ENCODE measurements at regions not wholly inside any gene's neighbourhood (a gene's known extent, or its start where the extent isn't known, plus 50 kb on each side); places are given as distances from the start of the nearest gene placed in this dataset.
"Not testable (repeated sequence)": the region's sequence is repeated elsewhere in the genome, so short reads cannot be mapped to it uniquely, and the experiment has no call there.

DNA sequence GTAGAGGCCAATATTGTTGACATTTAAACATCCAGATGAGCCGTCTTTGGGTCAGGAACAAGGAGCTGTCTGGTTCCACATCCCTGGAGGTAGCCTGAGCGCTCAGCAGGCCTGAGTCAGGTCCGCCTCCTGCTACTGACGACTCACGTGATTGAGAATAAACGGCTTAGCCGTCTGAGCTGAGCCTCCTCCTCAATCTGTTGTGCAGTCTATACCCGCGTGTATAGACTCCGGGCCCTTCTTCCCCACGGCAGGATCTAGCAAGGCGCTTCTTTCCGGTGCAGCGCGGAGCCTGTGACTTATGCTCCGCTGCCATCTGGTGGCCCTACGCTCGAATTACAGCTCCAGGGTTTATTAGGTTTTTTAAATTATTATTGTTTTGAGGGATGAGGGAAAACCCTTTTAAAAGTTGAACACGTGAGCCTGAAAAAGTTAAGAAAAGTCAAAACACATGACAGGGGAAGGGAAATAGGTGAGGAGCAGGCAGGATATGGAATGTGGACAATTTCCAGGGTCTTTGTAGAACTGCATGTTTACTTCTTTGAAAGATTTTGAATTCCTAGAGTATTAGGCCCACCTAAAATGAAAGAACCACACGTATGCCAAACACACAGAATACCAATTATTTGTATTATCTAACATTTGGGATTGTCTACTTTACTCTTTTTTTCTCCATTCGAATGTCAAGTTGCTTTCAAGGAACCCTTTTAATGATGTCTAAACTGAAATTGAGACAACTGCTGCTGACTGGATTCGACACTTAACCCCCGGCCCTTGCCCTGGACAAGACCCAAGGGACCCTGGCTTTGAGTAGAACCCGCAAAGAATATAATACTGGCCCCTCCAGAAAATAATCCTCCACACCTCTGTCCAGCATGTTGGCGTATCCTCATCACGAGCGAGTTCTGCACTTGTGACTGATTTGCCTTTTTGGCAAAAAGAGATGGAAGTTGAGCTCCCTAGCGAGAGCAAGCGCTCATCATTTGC lies 112.4 kb upstream of the ZNF236 start:
- DNase-seq (ENCODE audit: low spot score), result peak; percentile 46
- ATAC-seq (ENCODE audit: low FRiP score), result peak; percentile 78
- TF ChIP-seq, protein P1, sequence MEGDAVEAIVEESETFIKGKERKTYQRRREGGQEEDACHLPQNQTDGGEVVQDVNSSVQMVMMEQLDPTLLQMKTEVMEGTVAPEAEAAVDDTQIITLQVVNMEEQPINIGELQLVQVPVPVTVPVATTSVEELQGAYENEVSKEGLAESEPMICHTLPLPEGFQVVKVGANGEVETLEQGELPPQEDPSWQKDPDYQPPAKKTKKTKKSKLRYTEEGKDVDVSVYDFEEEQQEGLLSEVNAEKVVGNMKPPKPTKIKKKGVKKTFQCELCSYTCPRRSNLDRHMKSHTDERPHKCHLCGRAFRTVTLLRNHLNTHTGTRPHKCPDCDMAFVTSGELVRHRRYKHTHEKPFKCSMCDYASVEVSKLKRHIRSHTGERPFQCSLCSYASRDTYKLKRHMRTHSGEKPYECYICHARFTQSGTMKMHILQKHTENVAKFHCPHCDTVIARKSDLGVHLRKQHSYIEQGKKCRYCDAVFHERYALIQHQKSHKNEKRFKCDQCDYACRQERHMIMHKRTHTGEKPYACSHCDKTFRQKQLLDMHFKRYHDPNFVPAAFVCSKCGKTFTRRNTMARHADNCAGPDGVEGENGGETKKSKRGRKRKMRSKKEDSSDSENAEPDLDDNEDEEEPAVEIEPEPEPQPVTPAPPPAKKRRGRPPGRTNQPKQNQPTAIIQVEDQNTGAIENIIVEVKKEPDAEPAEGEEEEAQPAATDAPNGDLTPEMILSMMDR (IDR thresholded peaks at IDR 0.05), result peak in 2 of 3 donors; percentile 33 to 74

GRCh38 chr18:76708722-76709353 lies 113.5 kb upstream of the ZNF236 start:
- peak; percentile 3 for ATAC-seq (ENCODE audit: low FRiP score)
- TF ChIP-seq, protein P1 (IDR thresholded peaks at IDR 0.05), result no peak

DNA sequence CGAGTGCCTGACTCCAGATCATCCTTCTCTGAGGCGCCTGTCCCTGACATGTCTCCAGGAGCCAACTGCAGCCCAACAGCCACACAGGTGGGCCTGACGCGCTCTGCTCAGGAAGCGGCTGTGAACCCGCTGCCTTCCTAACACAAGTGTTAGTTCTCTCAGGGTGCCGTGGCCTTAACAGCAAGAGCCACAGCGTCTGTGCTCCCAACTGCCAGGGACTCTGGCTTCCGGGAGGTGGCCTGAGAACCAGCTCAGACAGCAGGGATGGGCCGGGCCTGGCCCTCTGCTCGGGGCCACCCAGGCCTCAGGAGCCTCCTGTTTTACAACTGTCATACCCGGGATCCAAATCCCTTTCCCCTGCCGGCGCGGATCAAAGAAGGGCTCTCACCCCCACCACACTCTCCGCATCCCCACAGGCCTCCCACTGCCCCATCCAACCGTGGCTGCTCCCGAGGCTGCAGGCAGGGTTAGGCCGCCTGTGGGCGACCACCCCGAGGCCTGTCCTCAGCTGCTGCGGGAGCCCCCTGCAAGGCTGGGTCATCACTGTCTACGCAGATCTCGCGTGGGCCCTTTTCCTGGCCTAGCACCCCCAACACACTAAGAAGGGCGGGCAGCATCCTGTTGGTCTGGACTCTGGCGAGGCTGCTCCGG lies 114.2 kb upstream of the ZNF236 start:
- peak; percentile 19 for ATAC-seq (ENCODE audit: low FRiP score)
- TF ChIP-seq, protein P1 (IDR thresholded peaks at IDR 0.05), result no peak
- no peak for DNase-seq (ENCODE audit: low spot score)

More at GRCh38 chr18:76708722-76709353, 113.5 kb upstream of the ZNF236 start:
- no peak for DNase-seq (ENCODE audit: low spot score)

DNA sequence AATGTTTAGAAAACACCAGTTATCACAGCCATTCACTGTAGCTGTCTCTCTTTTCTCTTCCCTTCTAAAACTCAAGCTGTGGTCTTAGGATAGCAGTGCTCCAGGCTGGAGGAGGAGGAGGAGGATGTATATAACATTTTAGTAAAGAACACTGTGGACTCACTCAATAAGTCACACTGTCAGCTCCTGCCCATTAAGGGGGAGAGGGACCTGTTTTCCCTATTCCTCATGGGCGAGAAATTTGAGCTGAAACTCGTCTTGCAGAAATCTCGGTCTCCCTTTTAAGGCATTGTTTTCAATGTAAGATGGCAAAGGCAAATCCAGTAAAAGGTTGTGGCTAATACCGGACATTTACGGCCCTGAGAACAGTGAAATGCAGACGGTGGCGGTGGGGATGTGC lies 114.8 kb upstream of the ZNF236 start:
- no peak for ATAC-seq (ENCODE audit: low FRiP score)
- no peak for DNase-seq (ENCODE audit: low spot score)
- TF ChIP-seq, protein P1 (IDR thresholded peaks at IDR 0.05), result no peak

DNA sequence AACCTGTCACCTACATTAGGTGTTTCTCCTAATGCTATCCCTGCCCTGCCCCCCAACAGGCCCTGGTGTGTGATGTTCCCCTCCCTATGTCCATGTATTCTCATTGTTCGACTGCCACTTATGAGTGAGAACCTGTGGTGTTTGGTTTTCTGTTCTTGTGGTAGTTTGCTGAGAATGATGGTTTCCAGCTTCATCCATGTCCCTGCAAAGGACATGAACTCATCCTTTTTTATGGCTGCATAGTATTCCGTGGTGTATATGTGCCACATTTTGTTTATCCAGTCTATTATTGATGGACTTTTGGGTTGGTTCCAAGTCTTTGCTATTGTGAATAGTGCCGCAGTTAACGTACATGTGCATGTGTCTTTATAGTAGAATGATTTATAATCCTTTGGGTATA lies 117.8 kb upstream of the ZNF236 start:
- DNase-seq (ENCODE audit: low spot score); ATAC-seq (ENCODE audit: low FRiP score): not testable (repeated sequence)

GRCh38 chr18:76699923-76700322 lies 122.4 kb upstream of the ZNF236 start:
- no peak for ATAC-seq (ENCODE audit: low FRiP score)
- no peak for DNase-seq (ENCODE audit: low spot score)

More at GRCh38 chr18:76699923-76700322, 122.4 kb upstream of the ZNF236 start:
- TF ChIP-seq, protein P1 (IDR thresholded peaks at IDR 0.05), result no peak

Data from omental fat pad (tissue), 3 donors.